Activated naive CD4-positive, alpha-beta T cell treated with anti-CD3 and anti-CD28 coated beads, Interleukin-2, amount 10 ng/mL, durations not matched to agents 7 days and 5 days (primary cell): ENCODE measurements at regions not wholly inside any gene's neighbourhood (a gene's known extent, or its start where the extent isn't known, plus 50 kb on each side); places are given as distances from the start of the nearest gene placed in this dataset.
"Not testable (repeated sequence)": the region's sequence is repeated elsewhere in the genome, so short reads cannot be mapped to it uniquely, and the experiment has no call there.

Experiments
- CTCF ChIA-PET: fragments of 350-600 bp; sonication (Branson Sonifier 250); formaldehyde crosslinking; loops from one replicate; lab custom pipeline; 2021; ENCODE audit warnings: antibody characterized with exemption; lab: Charles Lee
- DNase-seq: peaks from one replicate; pipeline ENCODE4 v3.0.0-alpha.2; 2020
- H3K27ac Mint-ChIP-seq: one replicate; pipeline ENCODE4 v1.8.0; 2021; ENCODE audit warnings: mild to moderate bottlenecking, moderate library complexity, mixed read lengths
- H3K27me3 Mint-ChIP-seq: one replicate; pipeline ENCODE4 v1.8.0; 2021; ENCODE audit warnings: mild to moderate bottlenecking, mixed read lengths
- H3K36me3 Mint-ChIP-seq: one replicate; pipeline ENCODE4 v1.8.0; 2021; ENCODE audit warnings: mixed read lengths
- H3K4me1 Mint-ChIP-seq: one replicate; pipeline ENCODE4 v1.8.0; 2021; ENCODE audit warnings: mixed read lengths
- H3K4me3 Mint-ChIP-seq: one replicate; pipeline ENCODE4 v1.8.0; 2021; ENCODE audit warnings: mild to moderate bottlenecking, moderate library complexity, mixed read lengths
- H3K9me3 Mint-ChIP-seq: one replicate; pipeline ENCODE4 v1.8.0; 2021; ENCODE audit warnings: mixed read lengths

DNA sequence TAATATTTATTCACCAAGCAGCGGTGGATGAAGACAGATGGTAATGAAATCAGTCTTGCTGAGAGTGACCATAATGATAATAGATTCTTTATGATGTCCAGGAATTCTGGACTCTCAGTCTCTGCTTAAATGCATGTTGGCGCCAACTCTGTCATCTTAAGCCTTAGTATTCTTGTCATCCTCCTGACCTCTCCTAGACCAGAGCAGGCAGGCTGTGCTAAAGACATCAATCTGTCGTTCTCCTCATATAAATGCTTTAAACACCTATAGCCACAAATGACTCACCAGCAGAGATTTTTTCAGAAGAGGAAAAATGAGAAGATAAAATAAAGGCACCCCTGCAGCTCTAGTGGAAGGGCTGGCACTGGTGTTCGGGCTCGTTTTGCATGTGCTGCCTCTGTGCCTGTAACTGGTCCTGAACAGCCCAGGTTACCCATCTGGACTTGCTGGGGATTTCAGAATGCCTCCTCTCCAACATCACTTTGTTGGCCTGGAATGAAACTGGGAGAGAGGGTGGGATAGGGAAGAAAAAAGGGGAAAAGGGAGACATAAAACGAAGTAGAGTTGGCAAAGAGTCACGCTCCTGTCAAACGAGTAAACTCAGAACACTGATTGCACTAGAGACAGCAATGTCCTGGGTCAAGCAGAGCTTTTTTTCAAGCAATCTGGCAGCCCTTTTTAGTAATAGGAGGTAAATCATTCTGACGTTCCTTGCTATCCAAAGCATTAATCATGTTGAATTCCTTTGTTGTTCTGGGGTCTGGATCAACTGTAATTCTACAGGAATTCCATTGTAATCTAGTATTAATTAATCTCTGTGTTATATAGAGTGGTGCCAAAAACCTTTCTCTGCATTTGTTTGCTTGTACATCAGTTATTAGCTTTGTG, 195.5 kb upstream of the CLINT1 start:
- H3K36me3 Mint-ChIP-seq = no peaks in the 10 kb centered on the region

DNA sequence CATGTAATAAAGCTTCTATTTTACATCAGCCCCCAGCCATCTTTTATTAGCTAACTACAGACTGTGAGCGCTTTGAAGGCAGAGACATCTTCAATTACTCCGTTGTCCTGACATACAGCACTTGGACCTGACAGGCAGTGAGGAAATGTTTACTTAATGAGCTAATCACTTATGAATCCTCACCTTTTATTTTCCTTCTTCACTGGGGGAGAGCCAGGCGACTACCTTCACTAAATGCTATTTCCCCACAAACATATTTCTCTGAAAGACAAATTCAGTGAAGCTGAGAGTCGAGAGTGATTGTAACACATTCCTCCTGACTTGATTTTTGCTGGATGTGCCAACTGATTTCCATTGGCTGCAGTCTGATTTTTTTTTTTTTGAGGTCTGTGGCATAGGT, 192.1 kb upstream of the CLINT1 start:
- CTCF ChIA-PET = no interaction called here
- H3K27me3 Mint-ChIP-seq = peaks cover 23% of the 10 kb centered on the region

More for the DNA sequence above, 195.5 kb upstream of the CLINT1 start:
- no peaks in the 10 kb centered on the region for H3K4me1 Mint-ChIP-seq
- no peak overlapping the region for H3K4me3 Mint-ChIP-seq
- CTCF ChIA-PET = interaction anchor here (1.8 kb wide), 1 partner anchor 20 kb away, joined by 5 read pairs; no protein-coding TSS in a partner anchor
- no peak overlapping the region for H3K27ac Mint-ChIP-seq
- no peak for DNase-seq
- no peaks in the 10 kb centered on the region for H3K9me3 Mint-ChIP-seq
- H3K27me3 Mint-ChIP-seq = peaks cover 30% of the 10 kb centered on the region

DNA sequence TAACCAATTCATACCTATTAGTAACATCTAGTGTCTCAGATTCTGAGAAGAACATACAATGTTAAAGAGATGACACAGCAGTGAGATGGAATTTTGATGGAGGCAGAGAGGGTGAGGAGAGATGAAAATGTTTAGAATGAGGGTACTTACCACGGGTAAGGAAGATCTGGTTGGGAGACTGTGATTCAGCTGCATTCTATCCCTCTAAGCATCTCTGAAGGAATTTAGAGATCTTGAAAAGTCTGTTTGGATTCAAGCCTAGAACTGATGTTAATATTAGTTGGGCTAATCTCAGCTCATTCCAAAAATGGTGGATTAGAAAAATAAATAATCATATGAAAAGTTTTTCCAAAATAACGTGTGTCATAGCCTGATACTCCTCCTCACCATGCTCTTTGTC, 191.5 kb upstream of the CLINT1 start:
- H3K36me3 Mint-ChIP-seq = no peaks in the 10 kb centered on the region
- no peak overlapping the region for H3K27ac Mint-ChIP-seq
- H3K4me1 Mint-ChIP-seq = no peaks in the 10 kb centered on the region
- peaks cover 23% of the 10 kb centered on the region for H3K27me3 Mint-ChIP-seq
- H3K9me3 Mint-ChIP-seq = no peaks in the 10 kb centered on the region
- no peak overlapping the region for H3K4me3 Mint-ChIP-seq
- no peak for DNase-seq
- CTCF ChIA-PET = interaction anchor here (1.2 kb wide), 1 partner anchor 25 kb away, joined by 3 read pairs; no protein-coding TSS in a partner anchor

More for the DNA sequence above, 192.1 kb upstream of the CLINT1 start:
- Mint-ChIP-seq H3K9me3 (no peaks in the 10 kb centered on the region), H3K4me3 (no peak overlapping the region), H3K36me3 (no peaks in the 10 kb centered on the region), H3K4me1 (no peaks in the 10 kb centered on the region), H3K27ac (no peak overlapping the region)
- DNase-seq = no peak

DNA sequence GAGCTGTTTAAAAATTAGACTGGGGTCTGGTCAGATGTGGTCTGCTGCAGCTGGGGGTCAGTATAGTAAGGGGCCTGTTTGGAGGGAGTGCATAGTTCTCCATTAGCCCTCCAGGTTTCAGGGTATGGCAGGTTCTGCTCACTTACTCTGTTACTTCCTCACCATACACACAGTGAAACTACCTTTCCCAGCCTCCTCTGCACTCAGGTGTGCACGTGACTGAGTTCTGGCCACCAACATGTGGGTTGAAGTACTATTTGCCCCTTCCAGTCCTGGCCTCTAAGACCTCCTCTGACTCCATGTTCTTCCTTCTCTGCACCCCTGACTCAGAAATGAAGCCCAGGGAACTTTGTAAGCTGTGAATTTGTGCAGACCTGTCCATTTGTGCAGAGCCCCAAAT, 190.5 kb upstream of the CLINT1 start:
- Mint-ChIP-seq H3K27me3 (peaks cover 16% of the 10 kb centered on the region), H3K9me3 (no peaks in the 10 kb centered on the region), H3K27ac (no peak overlapping the region), H3K4me1 (no peaks in the 10 kb centered on the region), H3K36me3 (no peaks in the 10 kb centered on the region), H3K4me3 (no peak overlapping the region)
- CTCF ChIA-PET = interaction anchor here (1.2 kb wide), 1 partner anchor 26 kb away, joined by 3 read pairs; no protein-coding TSS in a partner anchor
- no peak for DNase-seq

DNA sequence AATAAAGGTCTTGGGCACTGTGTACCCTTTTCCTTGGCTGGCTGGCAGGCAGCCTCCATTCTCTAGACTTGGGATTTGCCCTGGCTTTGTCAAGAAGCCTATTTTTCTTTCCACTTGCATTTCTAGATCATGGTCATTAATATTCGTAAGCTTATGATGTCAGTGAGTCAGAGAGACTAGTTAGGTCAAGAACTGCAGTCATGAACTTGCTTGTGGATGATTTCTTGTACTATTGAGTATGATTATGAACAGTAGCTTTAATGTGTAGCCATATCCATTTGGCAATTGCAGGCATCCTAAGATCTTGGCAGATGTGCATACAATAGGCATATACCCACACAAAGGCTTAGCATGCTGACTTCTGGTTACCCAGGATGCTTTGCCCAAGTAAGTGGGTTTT, 186.8 kb upstream of the CLINT1 start:
- CTCF ChIA-PET = no interaction called here
- H3K36me3 Mint-ChIP-seq = no peaks in the 10 kb centered on the region
- H3K27me3 Mint-ChIP-seq = peaks cover 15% of the 10 kb centered on the region
- H3K27ac Mint-ChIP-seq = no peak overlapping the region
- H3K4me1 Mint-ChIP-seq = no peaks in the 10 kb centered on the region
- no peak for DNase-seq
- H3K9me3 Mint-ChIP-seq = no peaks in the 10 kb centered on the region
- no peak overlapping the region for H3K4me3 Mint-ChIP-seq

DNA sequence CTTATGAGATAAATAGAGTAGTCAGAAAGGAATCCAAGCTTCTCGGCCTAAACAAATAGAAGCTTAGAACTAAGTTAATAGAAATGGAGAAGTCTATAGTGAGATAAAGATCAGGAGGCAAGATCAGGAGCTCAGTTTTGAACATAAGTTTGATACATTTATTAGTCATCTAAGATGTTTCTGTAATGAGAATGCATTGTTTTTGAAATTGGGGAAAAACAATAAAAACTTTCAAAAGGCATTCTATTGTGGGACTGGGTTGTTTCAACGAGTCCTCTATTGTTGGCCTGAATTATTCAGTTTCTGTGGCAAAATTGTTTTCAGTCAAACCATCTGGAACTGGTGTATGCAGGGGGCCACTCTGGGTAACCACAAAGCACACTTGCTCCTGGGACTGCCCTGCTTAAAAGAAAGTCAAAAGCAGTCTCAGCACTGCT, 181.0 kb upstream of the CLINT1 start:
- H3K36me3 Mint-ChIP-seq = peaks cover 1% of the 10 kb centered on the region
- H3K27me3 Mint-ChIP-seq = peaks cover 4% of the 10 kb centered on the region
- peaks cover 8% of the 10 kb centered on the region for H3K9me3 Mint-ChIP-seq
- H3K4me1 Mint-ChIP-seq = no peaks in the 10 kb centered on the region
- CTCF ChIA-PET = no interaction called here
- DNase-seq = no peak
- no peak overlapping the region for H3K4me3 Mint-ChIP-seq
- H3K27ac Mint-ChIP-seq = no peak overlapping the region

DNA sequence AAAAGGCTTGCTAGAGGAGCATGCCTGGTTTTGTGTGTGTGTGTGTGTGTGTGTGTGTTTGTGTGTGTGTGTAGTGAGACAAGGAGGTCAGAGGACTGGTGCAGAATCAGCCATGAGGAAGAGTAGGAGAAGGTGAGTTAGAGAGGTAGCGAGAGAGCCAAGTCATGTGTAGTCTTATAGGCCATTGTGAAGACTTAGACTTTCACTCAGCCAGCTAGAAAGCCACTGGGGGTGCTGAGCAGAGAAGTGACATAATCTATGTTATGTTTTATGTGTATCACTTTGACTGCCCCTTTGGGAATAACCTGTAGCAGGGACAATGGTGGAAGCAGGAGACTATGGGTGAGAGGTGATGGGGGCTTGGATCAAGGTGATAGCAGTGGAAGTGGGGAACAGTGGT, 180.5 kb upstream of the CLINT1 start:
- Mint-ChIP-seq H3K4me1 (no peaks in the 10 kb centered on the region), H3K4me3 (no peak overlapping the region), H3K27me3 (peaks cover 4% of the 10 kb centered on the region), H3K27ac (no peak overlapping the region), H3K36me3 (peaks cover 2% of the 10 kb centered on the region), H3K9me3 (peaks cover 13% of the 10 kb centered on the region)
- no peak for DNase-seq
- CTCF ChIA-PET = no interaction called here

DNA sequence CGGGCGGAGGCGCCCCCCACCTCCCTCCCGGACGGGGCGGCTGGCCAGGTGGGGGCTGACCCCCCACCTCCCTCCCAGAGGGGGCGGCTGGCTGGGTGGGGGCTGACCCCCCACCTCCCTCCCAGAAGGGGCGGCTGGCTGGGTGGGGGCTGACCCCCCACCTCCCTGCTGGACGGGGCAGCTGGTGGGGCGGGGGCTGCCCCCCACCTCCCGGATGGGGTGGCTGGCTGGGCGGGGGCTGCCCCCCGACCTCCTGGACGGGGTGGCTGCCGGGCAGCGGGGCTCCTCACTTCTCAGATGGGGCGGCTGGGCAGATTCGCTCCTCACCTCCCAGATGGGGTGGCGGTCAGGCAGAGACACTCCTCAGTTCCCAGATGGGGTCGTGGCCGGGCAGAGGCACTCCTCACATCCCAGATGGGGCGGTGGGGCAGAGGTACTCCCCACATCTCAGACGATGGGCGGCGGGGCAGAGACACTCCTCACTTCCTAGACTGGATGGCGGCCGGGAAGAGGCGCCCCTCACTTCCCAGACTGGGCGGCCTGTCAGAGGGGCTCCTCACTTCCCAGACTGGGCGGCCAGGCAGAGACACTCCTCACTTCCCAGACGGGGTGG, 178.1 kb upstream of the CLINT1 start:
- DNase-seq, H3K27me3 Mint-ChIP-seq, H3K4me3 Mint-ChIP-seq, CTCF ChIA-PET, H3K36me3 Mint-ChIP-seq, H3K27ac Mint-ChIP-seq, H3K4me1 Mint-ChIP-seq: not testable (repeated sequence)
- peaks cover 19% of the 10 kb centered on the region for H3K9me3 Mint-ChIP-seq

DNA sequence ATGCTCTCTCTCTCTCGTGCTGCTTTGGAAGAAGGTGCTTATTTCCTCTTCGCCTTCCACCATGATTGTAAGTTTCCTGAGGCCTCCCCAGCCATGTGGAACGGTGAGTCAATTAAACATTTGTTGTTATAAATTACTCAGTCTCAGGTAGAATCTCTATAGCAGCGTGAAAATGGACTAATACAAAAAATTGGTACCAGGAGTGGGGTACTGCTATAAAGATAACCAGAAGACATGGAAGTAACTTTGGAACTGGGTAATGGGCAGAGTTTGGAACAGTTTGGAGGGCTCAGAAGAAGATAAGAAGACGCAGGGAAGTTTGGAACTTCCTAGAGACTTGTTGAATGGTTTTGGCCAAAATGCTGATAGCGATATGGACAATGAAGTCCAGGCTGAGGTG, 175.6 kb upstream of the CLINT1 start:
- H3K27ac Mint-ChIP-seq, H3K4me1 Mint-ChIP-seq, H3K36me3 Mint-ChIP-seq, DNase-seq, CTCF ChIA-PET, H3K4me3 Mint-ChIP-seq: not testable (repeated sequence)
- H3K9me3 Mint-ChIP-seq = peaks cover 19% of the 10 kb centered on the region
- H3K27me3 Mint-ChIP-seq = peaks cover 11% of the 10 kb centered on the region

DNA sequence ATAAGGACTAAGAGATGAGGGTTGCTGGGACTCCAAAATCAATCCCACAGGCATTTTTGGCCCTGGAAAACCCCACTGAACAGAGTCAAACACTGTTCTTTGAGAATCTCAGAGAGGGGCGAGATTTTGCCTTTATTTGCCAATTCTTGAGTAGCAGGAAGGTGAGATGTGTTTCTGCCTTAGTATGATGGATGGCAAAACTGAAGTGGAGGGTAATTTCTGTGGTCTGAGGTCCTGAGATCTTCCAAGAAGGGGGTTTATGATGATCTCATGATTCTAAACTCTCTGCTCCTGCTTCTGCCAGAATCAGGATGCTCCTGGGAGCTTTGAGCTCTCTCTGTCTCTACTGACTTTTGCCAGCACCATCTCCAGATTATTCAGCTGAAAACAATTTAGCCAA, 174.8 kb upstream of the CLINT1 start:
- H3K36me3 Mint-ChIP-seq = peaks cover 2% of the 10 kb centered on the region
- no peak overlapping the region for H3K4me3 Mint-ChIP-seq
- DNase-seq = no peak
- H3K27ac Mint-ChIP-seq = no peak overlapping the region
- H3K4me1 Mint-ChIP-seq = no peaks in the 10 kb centered on the region
- CTCF ChIA-PET = no interaction called here
- peaks cover 19% of the 10 kb centered on the region for H3K9me3 Mint-ChIP-seq
- H3K27me3 Mint-ChIP-seq = peaks cover 18% of the 10 kb centered on the region

DNA sequence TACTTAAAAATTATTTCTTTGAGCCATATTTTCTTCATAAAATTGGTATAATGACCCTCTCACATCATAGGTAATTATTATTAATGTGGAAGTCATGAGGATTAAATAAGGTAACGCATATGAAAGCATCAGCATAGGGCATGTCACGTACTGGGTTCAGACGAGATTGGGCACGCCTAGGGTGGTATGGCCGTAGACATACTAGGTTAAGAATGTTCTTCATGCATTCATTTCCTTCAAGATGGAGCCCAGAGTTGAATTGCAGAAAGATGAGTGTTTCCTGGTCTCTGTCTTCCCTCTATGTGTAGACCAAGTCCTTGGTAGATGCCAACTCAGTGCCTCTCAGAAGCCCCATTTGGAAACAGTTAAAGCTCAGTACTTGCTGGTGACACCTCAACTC, 174.1 kb upstream of the CLINT1 start:
- Mint-ChIP-seq H3K27ac (no peak overlapping the region), H3K4me3 (no peak overlapping the region), H3K9me3 (peaks cover 19% of the 10 kb centered on the region), H3K27me3 (peaks cover 18% of the 10 kb centered on the region), H3K4me1 (no peaks in the 10 kb centered on the region), H3K36me3 (peaks cover 2% of the 10 kb centered on the region)
- DNase-seq = no peak
- CTCF ChIA-PET = no interaction called here

DNA sequence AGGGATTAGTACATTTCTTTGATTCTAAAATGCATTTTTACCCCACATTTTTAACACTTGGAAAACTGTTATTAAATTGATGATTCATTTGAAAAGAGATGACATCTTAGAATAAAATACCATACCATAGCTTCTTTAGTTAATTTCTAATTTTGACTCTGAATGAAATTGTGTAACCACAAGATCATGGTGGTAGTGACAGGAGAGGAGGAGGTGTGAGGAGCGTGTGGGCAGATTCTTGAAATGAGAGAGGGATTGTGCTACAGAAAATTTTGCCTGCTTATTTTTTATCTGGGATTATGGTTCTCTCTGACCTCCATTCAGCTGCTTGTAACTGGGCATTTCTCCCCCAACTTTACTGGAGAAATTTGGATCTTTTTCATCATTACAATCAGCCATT, 173.3 kb upstream of the CLINT1 start:
- Mint-ChIP-seq H3K27me3 (peaks cover 14% of the 10 kb centered on the region), H3K4me3 (no peak overlapping the region), H3K9me3 (peaks cover 19% of the 10 kb centered on the region), H3K36me3 (peaks cover 2% of the 10 kb centered on the region), H3K27ac (no peak overlapping the region), H3K4me1 (no peaks in the 10 kb centered on the region)
- CTCF ChIA-PET = no interaction called here
- DNase-seq = no peak

DNA sequence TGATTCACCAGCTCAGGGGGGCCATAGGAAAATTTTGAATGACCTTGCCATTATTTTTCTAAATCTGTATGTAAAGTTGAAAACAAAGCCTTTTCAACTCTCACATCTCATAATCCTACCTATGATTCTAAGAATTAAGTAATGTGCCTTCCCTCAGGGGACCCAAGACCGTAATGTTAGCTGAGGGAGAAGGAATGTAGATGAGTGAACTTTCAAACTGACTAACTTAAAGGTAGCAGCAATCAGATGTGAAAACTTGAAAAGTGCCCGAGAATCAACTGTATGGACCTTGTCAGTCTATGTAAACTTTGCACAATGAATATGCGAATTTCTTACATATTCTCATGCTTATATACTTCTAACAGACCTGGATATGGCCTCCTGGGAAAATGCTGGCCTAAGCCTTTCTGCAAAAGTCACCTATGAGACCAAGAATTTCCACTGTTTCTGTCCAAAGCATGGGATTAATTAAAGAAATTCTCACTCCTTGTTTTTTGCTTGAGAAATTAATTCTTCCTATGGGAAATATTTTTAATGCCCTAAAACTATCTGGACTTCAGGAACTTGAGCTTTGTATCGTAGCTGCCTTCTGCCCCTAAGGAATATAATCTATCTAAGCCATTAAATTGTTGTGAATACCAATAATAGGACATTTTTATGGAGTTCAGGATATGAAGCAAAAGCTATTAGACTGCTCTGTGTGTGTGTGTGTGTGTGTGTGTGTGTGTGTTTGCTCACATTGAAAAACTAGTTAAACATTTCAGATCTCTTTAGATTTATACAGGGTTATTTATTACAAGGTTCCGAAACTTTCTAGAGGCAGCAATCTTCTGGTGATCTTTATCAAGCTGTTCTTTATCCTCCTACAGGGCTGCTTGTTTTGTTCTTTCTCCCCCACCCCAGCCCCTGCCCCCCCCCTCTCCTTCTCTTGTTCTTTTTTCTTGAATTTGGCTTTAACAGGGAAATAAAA, 169.1 kb upstream of the CLINT1 start:
- H3K27ac Mint-ChIP-seq = no peak overlapping the region
- H3K9me3 Mint-ChIP-seq = peaks cover 2% of the 10 kb centered on the region
- no peaks in the 10 kb centered on the region for H3K36me3 Mint-ChIP-seq
- no peak overlapping the region for H3K4me3 Mint-ChIP-seq
- no peak for DNase-seq
- CTCF ChIA-PET = no interaction called here
- no peaks in the 10 kb centered on the region for H3K4me1 Mint-ChIP-seq
- peaks cover 30% of the 10 kb centered on the region for H3K27me3 Mint-ChIP-seq
